ENCODE measurements at regions not wholly inside any gene's neighbourhood (a gene's known extent, or its start where the extent isn't known, plus 50 kb on each side); places are given as distances from the start of the nearest gene placed in this dataset.

- TF ChIP-seq EZH2 (IDR thresholded peaks at IDR 0.05; ENCODE audit: insufficient read depth, low read length) (no peak), CTCF (IDR thresholded peaks at IDR 0.05; ENCODE audit: insufficient read depth, low read depth, low read length) (no peak)
Measured at GRCh38 chr7:25579778-25580075, 351.4 kb upstream of the NPVF start.

Measured in astrocyte (in vitro differentiated cells and primary cell).